T-cell (primary cell): ENCODE measurements at regions not wholly inside any gene's neighbourhood (a gene's known extent, or its start where the extent isn't known, plus 50 kb on each side); places are given as distances from the start of the nearest gene placed in this dataset.
A peak's percentile ranks its signal among the peaks of the same experiment; 100 is the strongest.
"Not testable (repeated sequence)": the region's sequence is repeated elsewhere in the genome, so short reads cannot be mapped to it uniquely, and the experiment has no call there.

ENCODE experiments used
- ATAC-seq, 4 experiments: fragments of 200-7000 bp in 3 of 4; fragments of 150-1000 bp in 1 of 4; cut with Tn5 transposase; replicated peaks in 1 of 4; 1 replicate in 3 of 4; 2 replicates in 1 of 4; pipeline ENCODE4 v1.10.0; 2021; ENCODE audit warnings: moderate library complexity in 3 of 4, mild to moderate bottlenecking in 2 of 4, moderate number of reproducible peaks in 1 of 4
- CTCF ChIA-PET, 2 donors: fragments of 300-600 bp; sonication (Branson Sonifier 250); formaldehyde crosslinking; loops; one replicate each; lab custom pipeline; 2022; ENCODE audit warnings: antibody characterized with exemption in 2 of 2; lab: Charles Lee
- POLR2A ChIA-PET, 2 donors: fragments of 300-600 bp; sonication (Branson Sonifier 250); formaldehyde crosslinking; loops; one replicate each; lab custom pipeline; 2022; ENCODE audit warnings: antibody characterized with exemption in 2 of 2; lab: Charles Lee
- DNase-seq, 35 experiments: peaks; one replicate each; pipeline versions ENCODE4 v3.0.0 to v3.0.0-alpha.2; 2013 to 2023
- H3K27ac ChIP-seq: one replicate; pipeline ENCODE4 v1.5.1; 2013; ENCODE audit warnings: low read length
- H3K27me3 ChIP-seq, 2 experiments: replicated peaks in 1 of 2; 1 replicate in 1 of 2; 2 replicates in 1 of 2; pipeline versions ENCODE4 v1.6.1 to v1.7.0; 2013; ENCODE audit warnings: low read length in 1 of 2, mixed read lengths in 1 of 2; ENCODE audit not compliant: control insufficient read depth in 2 of 2, insufficient read depth in 2 of 2; ENCODE audit errors: extremely low read depth in 1 of 2
- H3K36me3 ChIP-seq, 2 donors: 1 replicate in 1 of 2; 2 replicates in 1 of 2; pipeline versions ENCODE4 v1.6.1 to v1.7.0; 2013; ENCODE audit warnings: low read length in 1 of 2; ENCODE audit not compliant: control insufficient read depth in 2 of 2, insufficient read depth in 1 of 2; ENCODE audit errors: extremely low read depth in 1 of 2
- H3K4me1 ChIP-seq, 2 experiments: 1 replicate in 1 of 2; 2 replicates in 1 of 2; pipeline versions ENCODE4 v1.6.1 to v1.7.0; 2013; ENCODE audit warnings: low read length in 2 of 2, mixed read lengths in 1 of 2; ENCODE audit not compliant: insufficient read depth in 2 of 2, control insufficient read depth in 1 of 2; ENCODE audit errors: extremely low read depth in 1 of 2
- H3K4me3 ChIP-seq, 2 donors: 1 replicate in 1 of 2; 2 replicates in 1 of 2; pipeline versions ENCODE4 v1.5.1 to v1.7.0; 2013; ENCODE audit warnings: mild to moderate bottlenecking in 2 of 2, low read length in 1 of 2, moderate library complexity in 1 of 2; ENCODE audit not compliant: control insufficient read depth in 1 of 2; ENCODE audit errors: extremely low read depth in 1 of 2
- H3K9me3 ChIP-seq: 2 replicates; pipeline ENCODE4 v1.7.0; 2013
- H3K27ac Mint-ChIP-seq, 2 donors: one replicate each; pipeline ENCODE4 v1.8.0; 2020 to 2021; ENCODE audit warnings: mild to moderate bottlenecking in 2 of 2, mixed read lengths in 2 of 2
- H3K27me3 Mint-ChIP-seq, 2 donors: one replicate each; pipeline ENCODE4 v1.8.0; 2021 to 2022; ENCODE audit warnings: mixed read lengths in 2 of 2
- H3K36me3 Mint-ChIP-seq: one replicate; pipeline ENCODE4 v1.8.0; 2021; ENCODE audit warnings: mixed read lengths
- H3K4me1 Mint-ChIP-seq, 3 donors: one replicate each; pipeline ENCODE4 v1.8.0; 2020 to 2022; ENCODE audit warnings: mixed read lengths in 3 of 3, mild to moderate bottlenecking in 1 of 3
- H3K4me3 Mint-ChIP-seq, 3 donors: one replicate each; pipeline ENCODE4 v1.8.0; 2020 to 2022; ENCODE audit warnings: mild to moderate bottlenecking in 3 of 3, mixed read lengths in 3 of 3, moderate library complexity in 3 of 3
- H3K9me3 Mint-ChIP-seq, 3 donors: one replicate each; pipeline ENCODE4 v1.8.0; 2020 to 2022; ENCODE audit warnings: mixed read lengths in 3 of 3
- WGBS: methylation state at CpG from one replicate; pipeline ENCODE4 v1.1.5; 2013; ENCODE audit warnings: missing lambda C conversion rate; ENCODE audit not compliant: insufficient coverage; 5-methylcytosine and 5-hydroxymethylcytosine counted together

GRCh38 chr10:63819753-63820329 is 298.6 kb downstream of the REEP3 start:
- Mint-ChIP-seq H3K4me1 (no peaks in the 10 kb centered on the region), H3K27ac (no peak overlapping the region), H3K27me3 (peaks cover 24 to 47% of the 10 kb centered on the region in 2 donors), H3K4me3 (no peak overlapping the region), H3K9me3 (peaks cover 0 to 7% (median 0%) of the 10 kb centered on the region in 3 donors), H3K36me3 (no peaks in the 10 kb centered on the region)
- Histone ChIP-seq H3K36me3 (no peaks in the 10 kb centered on the region), H3K4me3 (no peak overlapping the region), H3K9me3 (no peaks in the 10 kb centered on the region), H3K27me3 (peaks cover 0 to 11% of the 10 kb centered on the region in 2 experiments), H3K27ac (no peak overlapping the region), H3K4me1 (no peaks in the 10 kb centered on the region)
- ATAC-seq = no peak
- DNase-seq = peak in 2 of 35 experiments; percentile 2 to 5
- WGBS = no CpG with 5 or more reads among the region's 3 CpGs
- ChIA-PET CTCF (interaction anchor here in 1 of 2 donors (1.3 kb wide), 1 partner anchor 653 kb away, joined by 4 read pairs; no protein-coding TSS in a partner anchor), POLR2A (no interaction called here)

- H3K9me3 Mint-ChIP-seq = peaks cover 0 to 3% (median 0%) of the 10 kb centered on the region in 3 donors
- peaks cover 23 to 45% of the 10 kb centered on the region in 2 donors for H3K27me3 Mint-ChIP-seq
- H3K9me3 ChIP-seq = no peaks in the 10 kb centered on the region
- ChIA-PET POLR2A (no interaction called here), CTCF (no interaction called here)
- ATAC-seq (no peak), DNase-seq (no peak)
- WGBS = 50% methylated on average over 2 of the region's 5 CpGs
- H3K27me3 ChIP-seq = peaks cover 0 to 3% of the 10 kb centered on the region in 2 experiments
- no peaks in the 10 kb centered on the region for H3K4me1 Mint-ChIP-seq
- H3K36me3 Mint-ChIP-seq = no peaks in the 10 kb centered on the region
- no peak overlapping the region for H3K4me3 Mint-ChIP-seq
- H3K27ac ChIP-seq = no peak overlapping the region
- H3K27ac Mint-ChIP-seq = no peak overlapping the region
- H3K4me1 ChIP-seq = no peaks in the 10 kb centered on the region
- no peaks in the 10 kb centered on the region for H3K36me3 ChIP-seq
- H3K4me3 ChIP-seq = no peak overlapping the region
These were observed 301.3 kb downstream of the REEP3 start for GRCh38 chr10:63822496-63822895.

- POLR2A ChIA-PET = no interaction called here
- DNase-seq (no peak), ATAC-seq (no peak)
- H3K4me3 ChIP-seq = no peak overlapping the region
- H3K4me3 Mint-ChIP-seq = no peak overlapping the region
- H3K27ac Mint-ChIP-seq = no peak overlapping the region
- no peaks in the 10 kb centered on the region for H3K4me1 ChIP-seq
- H3K36me3 Mint-ChIP-seq = no peaks in the 10 kb centered on the region
- H3K27me3 Mint-ChIP-seq = peaks cover 21 to 36% of the 10 kb centered on the region in 2 donors
- H3K27me3 ChIP-seq = peaks cover 0 to 15% of the 10 kb centered on the region in 2 experiments
- H3K4me1 Mint-ChIP-seq = no peaks in the 10 kb centered on the region
- no peak overlapping the region for H3K27ac ChIP-seq
- H3K36me3 ChIP-seq = no peaks in the 10 kb centered on the region
- H3K9me3 Mint-ChIP-seq = peaks cover 0 to 3% (median 0%) of the 10 kb centered on the region in 3 donors
- H3K9me3 ChIP-seq = no peaks in the 10 kb centered on the region
- CTCF ChIA-PET = no interaction called here
These were observed 303.9 kb downstream of the REEP3 start for GRCh38 chr10:63825111-63825510.

GRCh38 chr10:63825766-63826165 is 304.6 kb downstream of the REEP3 start:
- POLR2A ChIA-PET = no interaction called here
- H3K9me3 Mint-ChIP-seq = peaks cover 0 to 3% (median 0%) of the 10 kb centered on the region in 3 donors
- Histone ChIP-seq H3K27ac (no peak overlapping the region), H3K36me3 (no peaks in the 10 kb centered on the region), H3K4me1 (no peaks in the 10 kb centered on the region), H3K27me3 (peaks cover 0 to 15% of the 10 kb centered on the region in 2 experiments), H3K9me3 (no peaks in the 10 kb centered on the region), H3K4me3 (no peak overlapping the region)
- CTCF ChIA-PET = no interaction called here
- no peak overlapping the region for H3K4me3 Mint-ChIP-seq
- H3K27ac Mint-ChIP-seq = no peak overlapping the region
- ATAC-seq (no peak), DNase-seq (no peak)
- no peaks in the 10 kb centered on the region for H3K4me1 Mint-ChIP-seq
- peaks cover 21 to 33% of the 10 kb centered on the region in 2 donors for H3K27me3 Mint-ChIP-seq
- 85% methylated on average over 3 of the region's 5 CpGs for WGBS
- no peaks in the 10 kb centered on the region for H3K36me3 Mint-ChIP-seq

GRCh38 chr10:63827018-63827417 is 305.8 kb downstream of the REEP3 start:
- H3K27me3 ChIP-seq = peaks cover 0 to 14% of the 10 kb centered on the region in 2 experiments
- H3K4me1 ChIP-seq, CTCF ChIA-PET, H3K4me3 Mint-ChIP-seq, H3K4me1 Mint-ChIP-seq, DNase-seq, H3K4me3 ChIP-seq, H3K9me3 ChIP-seq, POLR2A ChIA-PET, H3K9me3 Mint-ChIP-seq, H3K27ac Mint-ChIP-seq, H3K27ac ChIP-seq, H3K36me3 ChIP-seq, H3K36me3 Mint-ChIP-seq, ATAC-seq: not testable (repeated sequence)
- H3K27me3 Mint-ChIP-seq = peaks cover 17 to 28% of the 10 kb centered on the region in 2 donors
- WGBS = no CpG with 5 or more reads among the region's 3 CpGs

- no peak overlapping the region for H3K4me3 ChIP-seq
- H3K36me3 Mint-ChIP-seq = no peaks in the 10 kb centered on the region
- ATAC-seq = no peak
- 29% methylated on average over 1 of the region's 2 CpGs for WGBS
- H3K9me3 Mint-ChIP-seq = no peaks in the 10 kb centered on the region
- peaks cover 10 to 12% of the 10 kb centered on the region in 2 donors for H3K27me3 Mint-ChIP-seq
- peaks cover 0 to 11% of the 10 kb centered on the region in 2 experiments for H3K27me3 ChIP-seq
- no peaks in the 10 kb centered on the region for H3K4me1 Mint-ChIP-seq
- POLR2A ChIA-PET = no interaction called here
- no peak for DNase-seq
- CTCF ChIA-PET = no interaction called here
- no peaks in the 10 kb centered on the region for H3K9me3 ChIP-seq
- no peak overlapping the region for H3K4me3 Mint-ChIP-seq
- H3K36me3 ChIP-seq = no peaks in the 10 kb centered on the region
- no peak overlapping the region for H3K27ac Mint-ChIP-seq
- H3K27ac ChIP-seq = no peak overlapping the region
- no peaks in the 10 kb centered on the region for H3K4me1 ChIP-seq
These were observed 307.8 kb downstream of the REEP3 start for GRCh38 chr10:63829020-63829419.
